HG03175 (cell line): ENCODE measurements at regions not wholly inside any gene's neighbourhood (a gene's known extent, or its start where the extent isn't known, plus 50 kb on each side); places are given as distances from the start of the nearest gene placed in this dataset.
"Not testable (repeated sequence)": the region's sequence is repeated elsewhere in the genome, so short reads cannot be mapped to it uniquely, and the experiment has no call there.

Experiments
- ATAC-seq: cut with Tn5 transposase; IDR thresholded peaks from one replicate; pipeline ENCODE4 v1.9.1; 2021; ENCODE audit warnings: mild to moderate bottlenecking, moderate library complexity; ENCODE audit not compliant: unreplicated experiment

DNA sequence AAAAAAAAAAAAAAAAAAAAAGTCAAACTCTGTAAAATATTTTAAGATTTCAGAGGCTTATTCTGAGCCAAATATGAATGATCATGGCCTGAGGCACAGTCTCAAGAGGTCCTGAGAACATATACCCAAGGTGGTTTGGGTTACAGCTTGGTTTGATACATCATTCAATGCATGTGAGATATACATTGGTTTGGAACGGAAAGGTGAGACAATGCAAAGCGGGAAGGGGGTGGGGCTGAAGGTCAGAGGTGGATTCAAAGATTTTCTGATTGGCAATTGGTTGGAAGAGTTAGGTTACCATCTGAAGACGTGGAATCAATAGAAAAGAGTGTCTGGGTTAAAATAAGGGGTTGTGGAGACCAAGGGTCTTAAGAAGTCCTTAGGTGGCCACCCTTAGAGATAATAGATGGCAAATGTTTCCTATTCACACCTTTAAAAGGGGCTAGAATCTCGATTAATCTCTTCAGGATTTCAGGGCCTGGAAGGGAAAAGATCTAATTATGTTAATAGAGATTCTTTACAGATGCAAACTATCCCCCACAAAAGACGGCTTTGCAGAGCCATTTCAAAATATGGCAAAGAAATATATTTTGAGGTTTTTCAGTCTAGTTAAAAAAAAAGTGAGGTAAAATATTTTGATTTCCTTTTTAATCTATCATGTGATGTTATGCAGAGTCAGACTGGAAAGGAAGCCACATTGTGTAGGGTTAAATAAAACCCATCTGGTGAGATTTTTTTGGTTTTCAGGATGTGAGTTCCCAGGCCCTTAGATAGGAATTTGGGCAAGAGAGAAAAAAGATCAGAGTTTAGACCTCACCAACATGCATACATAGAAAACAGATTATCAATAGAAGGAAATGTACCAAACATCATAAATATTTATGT, 173.8 kb upstream of the CNOT2 start:
- no peak for ATAC-seq

- ATAC-seq, result no peak
These were observed 172.7 kb upstream of the CNOT2 start for GRCh38 chr12:70070494-70071007.

GRCh38 chr12:70074510-70074909, 168.7 kb upstream of the CNOT2 start:
- no peak for ATAC-seq

- no peak for ATAC-seq
These were observed 165.8 kb upstream of the CNOT2 start for GRCh38 chr12:70077441-70077840.

GRCh38 chr12:70078161-70078560, 165.1 kb upstream of the CNOT2 start:
- no peak for ATAC-seq

- no peak for ATAC-seq
These were observed 162.7 kb upstream of the CNOT2 start for GRCh38 chr12:70080566-70080965.

DNA sequence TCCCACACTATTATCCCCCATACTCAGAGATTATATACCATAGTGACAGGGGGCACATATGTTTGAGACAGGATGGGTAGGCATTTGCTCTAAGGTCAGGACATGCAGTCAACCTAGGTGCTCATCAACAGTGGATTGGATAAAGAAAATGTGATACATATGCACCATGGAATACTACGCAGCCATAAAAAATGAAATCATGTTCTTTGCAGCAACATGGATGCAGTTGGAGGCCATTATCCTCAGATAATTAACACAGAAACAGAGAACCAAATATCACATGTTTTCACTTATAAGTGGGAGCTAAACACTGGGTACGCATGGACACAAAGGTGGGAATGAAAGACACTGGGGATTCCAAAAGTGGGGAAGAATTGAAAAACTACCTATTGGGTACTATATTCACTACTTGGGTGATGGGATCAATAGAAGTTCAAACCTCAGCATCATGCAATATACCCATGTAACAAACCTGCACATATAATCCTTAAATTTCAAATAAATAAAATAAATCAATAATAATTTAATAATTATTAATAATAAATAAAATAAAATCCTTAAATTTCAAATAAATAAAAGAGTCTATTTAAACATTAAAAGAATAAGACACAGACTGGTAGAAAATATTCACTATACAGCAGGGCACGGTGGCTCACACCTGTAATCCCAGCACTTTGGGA, 160.1 kb upstream of the CNOT2 start:
- ATAC-seq, result no peak

DNA sequence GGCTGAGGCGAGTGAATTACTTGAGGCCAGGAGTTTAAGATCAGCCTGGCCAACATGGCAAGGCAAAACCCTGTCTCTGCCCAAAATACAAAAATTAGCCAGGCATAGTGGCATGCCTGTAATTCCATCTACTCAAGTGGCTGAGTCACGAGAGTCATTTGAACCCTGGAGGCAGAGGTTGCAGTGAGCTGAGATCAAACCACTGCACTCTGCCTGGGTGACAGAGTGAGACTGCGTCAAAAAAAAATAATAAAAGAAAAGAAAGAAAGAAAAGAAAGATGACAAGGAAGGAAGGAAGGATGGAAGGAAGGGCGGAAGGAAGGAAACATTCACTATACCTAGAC, 159.6 kb upstream of the CNOT2 start:
- no peak for ATAC-seq

- ATAC-seq, result not testable (repeated sequence)
These were observed 156.9 kb upstream of the CNOT2 start for GRCh38 chr12:70086372-70086771.

DNA sequence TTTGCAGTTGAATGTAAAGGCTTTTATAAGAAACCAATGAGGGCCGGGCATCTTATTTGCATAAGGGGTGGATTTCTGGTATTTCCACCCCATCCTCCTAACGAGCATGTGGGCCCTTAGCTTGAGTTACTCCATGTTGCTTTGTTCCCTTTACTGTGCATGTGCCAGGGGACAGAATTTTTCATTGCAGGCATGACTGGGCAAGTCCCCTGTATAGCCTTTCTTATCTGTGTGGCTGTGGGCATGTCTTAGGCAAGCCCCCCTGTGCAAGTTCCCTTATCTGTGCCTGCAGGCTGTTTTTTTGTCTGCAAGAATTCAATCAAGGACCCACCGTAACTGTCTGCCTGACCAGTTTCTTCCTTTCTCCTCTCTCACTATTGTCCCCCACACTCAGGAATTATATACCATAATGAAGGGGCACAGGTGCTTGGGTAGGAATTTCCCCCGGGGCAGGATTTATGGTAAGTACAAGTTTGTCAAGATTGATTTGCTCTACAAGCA, 152.2 kb upstream of the CNOT2 start:
- ATAC-seq, result no peak

DNA sequence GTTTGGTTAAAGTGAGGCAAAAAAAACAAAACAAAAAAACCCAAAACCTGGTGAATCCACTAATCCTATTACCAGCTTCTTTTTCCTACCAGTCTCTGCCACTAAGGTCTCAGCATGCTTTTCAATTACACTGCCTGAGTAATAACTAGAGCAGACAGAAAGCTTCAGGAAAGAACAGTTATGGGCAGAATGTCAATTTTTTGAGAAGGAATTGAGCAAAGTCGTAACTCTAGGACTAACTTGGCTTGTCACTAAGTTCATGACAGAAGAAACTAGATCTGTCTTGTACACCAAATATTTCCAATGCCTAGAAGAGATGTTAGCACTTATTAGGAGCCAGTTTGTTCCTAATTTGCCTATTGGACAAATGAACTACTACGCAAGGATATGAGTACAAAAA, 148.8 kb upstream of the CNOT2 start:
- ATAC-seq, result no peak

GRCh38 chr12:70096759-70097410, 146.3 kb upstream of the CNOT2 start:
- ATAC-seq, result no peak

GRCh38 chr12:70101064-70101463, 142.2 kb upstream of the CNOT2 start:
- no peak for ATAC-seq

GRCh38 chr12:70106347-70106746, 136.9 kb upstream of the CNOT2 start:
- ATAC-seq, result no peak

DNA sequence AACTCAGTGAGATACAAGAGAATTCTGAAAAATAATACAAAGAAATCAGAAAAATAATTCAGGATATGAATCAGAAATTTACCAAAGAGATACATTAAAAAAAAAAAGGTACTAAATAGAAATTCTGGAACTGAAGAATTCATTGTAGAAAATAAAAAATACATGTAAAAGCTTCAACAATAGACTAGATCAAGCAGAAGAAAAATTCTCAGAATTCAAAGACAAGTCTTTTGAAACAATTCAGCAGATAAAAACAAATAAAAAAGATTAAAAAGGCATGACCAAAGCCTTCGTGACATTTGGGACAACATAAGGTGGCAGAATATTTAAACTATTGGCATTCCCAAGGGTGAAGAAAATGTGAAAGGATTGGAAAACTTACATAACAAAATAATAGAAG, 133.1 kb upstream of the CNOT2 start:
- no peak for ATAC-seq

DNA sequence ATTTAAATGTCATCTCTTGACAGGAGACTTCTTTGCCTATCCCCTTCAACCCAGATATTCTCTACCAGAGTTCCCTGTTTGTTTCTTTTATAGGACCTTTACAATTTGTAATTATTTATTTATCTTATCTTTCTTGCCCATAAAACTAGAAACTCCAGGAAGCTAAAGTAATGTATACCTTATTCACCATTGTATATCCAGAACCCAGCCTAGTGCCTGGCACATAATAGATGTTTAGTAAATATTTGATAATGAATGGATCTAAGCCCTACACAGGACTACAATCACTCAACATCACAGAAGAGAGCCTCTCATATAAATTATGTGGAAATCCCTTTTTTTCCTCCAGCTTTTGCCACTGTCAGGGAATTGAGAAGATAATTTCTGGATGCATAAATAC, 125.6 kb upstream of the CNOT2 start:
- ATAC-seq, result no peak

GRCh38 chr12:70120970-70121369, 122.3 kb upstream of the CNOT2 start:
- no peak for ATAC-seq

DNA sequence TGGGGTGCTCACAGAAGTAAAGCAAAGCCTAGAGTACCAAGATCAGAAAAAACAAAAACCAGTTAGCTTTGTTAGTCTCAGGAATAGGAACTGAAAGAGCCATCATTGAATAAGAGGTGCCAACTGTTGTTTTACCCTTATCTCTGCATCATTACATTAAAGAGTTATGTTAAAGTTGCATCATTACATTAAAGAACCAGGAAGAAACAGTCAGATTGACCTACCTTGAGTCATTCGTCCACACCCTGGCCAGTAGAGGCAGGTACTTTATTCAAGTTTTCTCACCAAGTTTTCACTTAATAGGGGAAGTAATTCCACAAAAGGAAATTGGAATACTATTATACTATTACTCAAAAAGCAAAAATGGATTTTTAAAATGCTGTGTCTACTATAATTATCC, 121.7 kb upstream of the CNOT2 start:
- no peak for ATAC-seq

GRCh38 chr12:70122804-70123203, 120.4 kb upstream of the CNOT2 start:
- ATAC-seq, result no peak

DNA sequence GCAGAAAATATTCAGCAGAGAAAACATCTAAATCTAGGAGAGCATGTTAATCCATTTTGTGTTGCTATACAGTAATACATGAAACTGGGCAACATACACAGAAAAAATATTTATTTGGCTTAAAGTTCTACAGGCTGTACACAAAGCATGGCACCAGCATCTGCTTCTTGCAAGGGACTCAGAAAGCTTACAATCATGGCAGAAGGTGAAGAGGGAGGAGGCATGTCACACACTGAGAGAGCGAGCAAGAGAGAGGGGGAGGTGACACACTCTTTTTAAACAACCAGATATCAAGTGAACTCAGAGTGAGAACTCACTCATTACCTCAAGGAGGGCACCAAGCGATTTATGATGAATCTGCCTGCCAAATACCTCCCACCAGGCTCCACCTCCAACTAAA, 94.2 kb upstream of the CNOT2 start:
- no peak for ATAC-seq

DNA sequence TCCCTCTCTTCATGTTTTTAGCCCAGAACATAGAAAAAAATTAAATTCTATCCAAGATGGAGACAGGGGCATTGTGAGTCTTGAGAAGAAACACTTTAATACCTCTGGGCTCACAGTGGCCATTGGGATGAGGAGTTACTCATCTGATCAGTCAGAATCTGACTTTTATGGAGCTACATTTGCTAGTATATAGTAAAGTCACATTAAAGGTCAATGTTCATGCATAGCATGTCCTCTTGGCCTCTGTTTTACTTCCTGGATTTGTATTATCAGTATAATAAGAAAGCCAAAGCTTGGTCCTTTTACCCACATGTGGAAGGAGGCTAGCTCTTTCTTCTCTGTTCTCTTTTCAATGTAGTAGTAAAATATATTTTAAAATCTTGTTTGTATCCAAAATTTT, 93.6 kb upstream of the CNOT2 start:
- ATAC-seq, result no peak

DNA sequence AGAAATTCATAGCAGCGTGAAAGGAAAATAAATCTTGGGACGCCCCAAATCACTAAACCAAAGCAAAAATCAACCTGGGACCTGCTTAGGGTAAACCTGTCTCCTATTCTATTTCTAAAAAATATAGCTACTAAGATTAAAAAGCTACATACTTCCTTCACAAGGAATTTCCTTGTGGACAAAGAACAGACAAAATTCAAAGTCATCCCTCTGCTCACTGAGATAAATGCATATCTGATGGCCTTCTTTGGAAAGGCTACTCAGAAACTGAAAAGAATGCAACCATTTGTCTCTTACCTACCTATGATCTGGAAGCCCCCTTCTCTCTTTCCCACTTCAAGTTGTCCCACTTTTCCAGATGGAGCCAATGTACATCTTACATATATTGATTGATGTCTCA, 93.0 kb upstream of the CNOT2 start:
- ATAC-seq, result no peak
